GM13977 (cell line): ENCODE measurements at regions not wholly inside any gene's neighbourhood (a gene's known extent, or its start where the extent isn't known, plus 50 kb on each side); places are given as distances from the start of the nearest gene placed in this dataset.

ENCODE experiments used
- DNase-seq: peaks from one replicate; pipeline ENCODE4 v3.0.0; 2012; ENCODE audit warnings: low spot score
- CTCF ChIP-seq: IDR thresholded peaks from 2 replicates; pipeline ENCODE4 v1.5.1; 2012; ENCODE audit warnings: mild to moderate bottlenecking, control low read depth; ENCODE audit not compliant: insufficient read depth; ENCODE audit errors: extremely low read depth, missing control alignments
- in situ Hi-C: fragments of 300-500 bp; cut with MboI; formaldehyde crosslinking; loops from one replicate; pipeline ENCODE4 v1.12.0; 2022; ENCODE audit warnings: low sequenced_read_pairs, low pct_unique_long_range_greater_than_20kb, mixed read lengths, inconsistent platforms; ENCODE audit not compliant: unreplicated experiment

- TF ChIP-seq CTCF: no peak
- no peak for DNase-seq
- in situ Hi-C loops: no loop called here
Measured at GRCh38 chr10:78333362-78334143, 299.9 kb downstream of the RPS24 start.

- in situ Hi-C loops: no loop called here
- DNase-seq: no peak
- TF ChIP-seq CTCF: no peak
Measured at GRCh38 chr10:78335371-78335690, 301.7 kb downstream of the RPS24 start.

GRCh38 chr10:78335691-78336401 is 302.2 kb downstream of the RPS24 start:
- in situ Hi-C loops: no loop called here
- no peak for DNase-seq
- TF ChIP-seq CTCF: no peak

GRCh38 chr10:78336402-78336791 is 302.7 kb downstream of the RPS24 start:
- TF ChIP-seq CTCF: no peak
- in situ Hi-C loops: no loop called here
- no peak for DNase-seq

- no peak for DNase-seq
- in situ Hi-C loops: no loop called here
- TF ChIP-seq CTCF: peak; percentile 0
Measured at GRCh38 chr10:78337016-78337415, 303.4 kb downstream of the RPS24 start.

GRCh38 chr10:78337646-78338391 is 304.2 kb downstream of the RPS24 start:
- no peak for TF ChIP-seq CTCF
- DNase-seq: no peak
- in situ Hi-C loops: no loop called here
